ENCODE measurements at regions not wholly inside any gene's neighbourhood (a gene's known extent, or its start where the extent isn't known, plus 50 kb on each side); places are given as distances from the start of the nearest gene placed in this dataset.

- TF ChIP-seq, protein P1, sequence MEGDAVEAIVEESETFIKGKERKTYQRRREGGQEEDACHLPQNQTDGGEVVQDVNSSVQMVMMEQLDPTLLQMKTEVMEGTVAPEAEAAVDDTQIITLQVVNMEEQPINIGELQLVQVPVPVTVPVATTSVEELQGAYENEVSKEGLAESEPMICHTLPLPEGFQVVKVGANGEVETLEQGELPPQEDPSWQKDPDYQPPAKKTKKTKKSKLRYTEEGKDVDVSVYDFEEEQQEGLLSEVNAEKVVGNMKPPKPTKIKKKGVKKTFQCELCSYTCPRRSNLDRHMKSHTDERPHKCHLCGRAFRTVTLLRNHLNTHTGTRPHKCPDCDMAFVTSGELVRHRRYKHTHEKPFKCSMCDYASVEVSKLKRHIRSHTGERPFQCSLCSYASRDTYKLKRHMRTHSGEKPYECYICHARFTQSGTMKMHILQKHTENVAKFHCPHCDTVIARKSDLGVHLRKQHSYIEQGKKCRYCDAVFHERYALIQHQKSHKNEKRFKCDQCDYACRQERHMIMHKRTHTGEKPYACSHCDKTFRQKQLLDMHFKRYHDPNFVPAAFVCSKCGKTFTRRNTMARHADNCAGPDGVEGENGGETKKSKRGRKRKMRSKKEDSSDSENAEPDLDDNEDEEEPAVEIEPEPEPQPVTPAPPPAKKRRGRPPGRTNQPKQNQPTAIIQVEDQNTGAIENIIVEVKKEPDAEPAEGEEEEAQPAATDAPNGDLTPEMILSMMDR (optimal IDR thresholded peaks at IDR 0.05 in 1 of 3, IDR thresholded peaks at IDR 0.05 in 1 of 3, conservative IDR thresholded peaks at IDR 0.05 in 1 of 3; ENCODE audit: extremely low read depth in 1 of 3, insufficient read depth in 2 of 3, low read length in 3 of 3): no peak
- no peak for TF ChIP-seq EZH2 (IDR thresholded peaks at IDR 0.05; ENCODE audit: low read length)
Observed at GRCh38 chr3:78046566-78046965, 1006.7 kb downstream of the ROBO2 start.

All from keratinocyte (primary cell).